Left kidney (tissue), 1 donor: ENCODE measurements at regions not wholly inside any gene's neighbourhood (a gene's known extent, or its start where the extent isn't known, plus 50 kb on each side); places are given as distances from the start of the nearest gene placed in this dataset.

Source experiments
- DNase-seq: peaks from one replicate; pipeline ENCODE4 v3.0.0-alpha.2; 2013

DNA sequence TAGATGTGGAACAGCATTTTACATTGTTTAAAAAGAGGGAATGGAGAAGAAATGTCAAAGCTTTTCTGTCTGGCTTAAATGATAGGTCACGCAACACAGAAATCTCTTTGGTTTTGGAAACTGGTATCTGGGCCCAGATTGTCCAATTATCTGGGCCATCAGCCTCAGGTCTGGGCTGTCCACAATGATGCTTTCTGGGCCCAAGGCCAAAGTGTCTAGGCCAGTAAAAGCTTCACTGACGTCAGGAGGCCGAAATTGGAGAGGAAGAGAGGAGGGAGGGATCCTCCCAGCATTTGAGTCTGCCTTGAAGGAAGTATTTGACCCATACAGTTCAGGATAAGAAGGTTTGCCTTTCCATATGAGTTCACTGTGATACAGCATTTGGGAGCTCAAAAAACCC, 60.7 kb upstream of the ALDH1A3 start:
- DNase-seq: no peak

DNA sequence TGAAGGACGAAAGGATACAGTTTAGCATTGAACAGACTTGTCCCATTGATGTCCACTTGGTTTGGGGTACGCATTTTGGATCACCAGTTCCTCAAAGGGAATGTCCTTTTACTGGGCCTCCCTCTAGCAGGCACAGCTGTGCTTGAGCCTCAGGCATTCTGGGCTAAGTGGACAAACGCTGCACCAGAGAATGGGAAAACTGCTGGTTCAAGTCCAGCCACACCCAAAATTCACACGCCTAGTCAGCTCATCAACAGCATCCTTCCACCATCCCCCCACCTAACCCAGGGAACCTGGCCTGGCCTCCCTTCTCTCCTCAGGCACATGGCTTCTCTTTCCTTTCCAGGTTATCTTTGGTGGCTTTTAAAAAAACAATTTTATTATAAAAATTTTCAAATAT, 59.1 kb upstream of the ALDH1A3 start:
- no peak for DNase-seq

DNA sequence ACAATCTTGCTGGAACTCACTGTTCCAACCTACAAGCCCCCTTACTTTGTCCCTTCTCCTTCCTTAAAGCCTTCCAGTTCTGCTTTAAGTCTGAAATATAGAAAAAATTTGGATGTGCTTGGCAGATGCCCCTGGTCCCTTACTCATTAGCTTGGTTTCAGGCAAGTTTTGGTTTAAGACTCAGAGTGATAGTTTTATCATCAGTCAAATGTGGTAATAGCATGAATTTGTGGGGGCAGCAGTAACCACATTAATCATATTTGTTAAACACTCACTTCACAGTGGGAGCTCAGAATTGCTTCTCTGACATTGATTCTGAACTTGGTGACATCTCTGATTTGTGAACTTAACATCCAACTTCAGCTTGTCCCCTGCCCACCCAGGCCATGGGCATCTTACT, 58.3 kb upstream of the ALDH1A3 start:
- DNase-seq: no peak

DNA sequence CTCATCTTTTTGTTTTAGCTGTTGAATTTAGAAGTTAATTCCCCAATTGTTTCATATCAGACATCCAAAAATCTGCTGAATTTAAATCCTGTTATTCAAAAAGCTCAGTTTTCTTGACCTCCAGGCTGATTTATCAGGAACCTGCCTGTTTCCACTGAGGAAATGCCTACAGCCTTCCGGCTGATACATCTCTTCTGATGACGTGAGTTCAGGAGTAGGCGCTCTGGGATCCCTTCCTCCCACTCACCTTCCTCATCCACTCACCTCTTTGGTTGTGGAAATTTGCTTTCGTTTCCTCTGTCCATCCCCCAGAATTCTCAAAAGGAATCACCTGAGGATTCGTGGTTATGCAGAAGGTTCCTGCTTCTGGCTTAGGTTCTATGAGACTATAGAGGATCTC, 55.4 kb upstream of the ALDH1A3 start:
- no peak for DNase-seq

DNA sequence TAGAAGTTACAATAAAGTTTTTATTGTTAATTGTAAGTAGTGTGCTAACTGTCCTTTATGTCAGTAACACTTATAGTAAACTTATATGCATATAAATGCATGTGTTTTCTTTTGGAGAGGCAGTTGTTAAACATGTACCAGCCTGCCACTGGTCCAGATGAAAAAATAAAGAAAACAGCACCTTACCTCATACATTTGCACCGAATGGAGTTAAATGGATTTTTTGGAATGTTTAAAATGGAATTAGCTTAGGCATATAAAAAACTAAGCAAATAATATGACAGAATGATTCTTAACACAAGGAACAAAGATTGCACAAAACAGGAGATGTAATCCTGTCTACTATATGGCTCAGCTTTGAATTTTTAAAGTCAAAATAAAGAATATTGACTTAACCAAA, 50.2 kb upstream of the ALDH1A3 start:
- DNase-seq: no peak
